HG03175 (cell line): ENCODE measurements at regions not wholly inside any gene's neighbourhood (a gene's known extent, or its start where the extent isn't known, plus 50 kb on each side); places are given as distances from the start of the nearest gene placed in this dataset.
"Not testable (repeated sequence)": the region's sequence is repeated elsewhere in the genome, so short reads cannot be mapped to it uniquely, and the experiment has no call there.

Source experiments
- ATAC-seq: cut with Tn5 transposase; IDR thresholded peaks from one replicate; pipeline ENCODE4 v1.9.1; 2021; ENCODE audit warnings: mild to moderate bottlenecking, moderate library complexity; ENCODE audit not compliant: unreplicated experiment

DNA sequence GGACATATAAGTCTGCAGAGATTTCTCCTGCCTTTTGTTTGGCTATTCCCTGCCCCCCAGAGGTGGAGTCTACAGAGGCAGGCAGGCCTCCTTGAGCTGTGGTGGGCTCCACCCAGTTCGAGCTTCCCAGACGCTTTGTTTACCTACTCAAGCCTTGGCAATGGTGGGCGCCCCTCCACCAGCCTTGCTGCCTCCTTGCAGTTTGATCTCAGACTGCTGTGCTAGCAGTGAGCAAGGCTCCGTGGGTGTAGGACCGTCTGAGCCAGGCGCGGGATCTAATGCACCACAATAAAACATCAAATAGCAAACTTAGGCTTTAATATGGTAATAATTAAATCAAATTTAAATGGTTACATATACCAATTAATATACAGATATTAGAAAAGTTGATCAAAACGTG, 525.4 kb downstream of the RERGL start:
- ATAC-seq = not testable (repeated sequence)

DNA sequence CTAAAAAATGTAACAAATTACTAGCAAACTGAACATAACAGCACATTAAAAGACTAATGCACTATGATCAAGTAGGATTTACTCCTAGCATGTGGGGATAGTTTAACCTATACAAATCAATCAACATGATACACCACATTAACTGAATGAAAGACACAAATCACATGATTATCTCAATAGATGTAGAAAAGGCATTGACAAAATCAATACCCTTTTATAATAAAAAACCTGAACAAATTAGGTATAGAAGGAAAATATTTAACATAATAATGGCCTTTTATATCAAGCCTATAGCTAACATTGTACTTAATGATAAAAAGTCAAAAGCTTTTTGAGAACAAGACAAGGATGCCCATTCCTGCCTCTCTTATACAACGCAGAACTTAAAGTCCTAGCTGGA, 540.0 kb downstream of the RERGL start:
- ATAC-seq = no peak

DNA sequence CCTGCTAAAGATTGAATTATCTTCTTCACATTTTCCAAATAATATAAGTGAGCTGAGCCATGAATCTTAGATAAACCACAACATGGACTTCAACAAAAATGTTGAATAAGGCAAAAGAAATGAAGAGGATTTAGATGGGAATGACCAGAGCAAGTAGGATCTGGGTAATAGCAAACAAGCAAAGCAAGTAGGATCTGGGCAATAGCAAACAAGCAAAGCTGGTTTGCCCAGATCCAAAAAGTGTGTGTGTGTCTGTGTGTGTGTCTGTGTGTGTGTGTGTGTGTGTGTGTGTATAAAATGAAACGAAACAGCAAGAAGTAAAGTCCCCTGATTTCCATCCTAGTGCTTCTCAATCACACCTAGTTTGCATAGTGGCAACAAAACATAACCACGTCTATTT, 549.1 kb downstream of the RERGL start:
- ATAC-seq = no peak

DNA sequence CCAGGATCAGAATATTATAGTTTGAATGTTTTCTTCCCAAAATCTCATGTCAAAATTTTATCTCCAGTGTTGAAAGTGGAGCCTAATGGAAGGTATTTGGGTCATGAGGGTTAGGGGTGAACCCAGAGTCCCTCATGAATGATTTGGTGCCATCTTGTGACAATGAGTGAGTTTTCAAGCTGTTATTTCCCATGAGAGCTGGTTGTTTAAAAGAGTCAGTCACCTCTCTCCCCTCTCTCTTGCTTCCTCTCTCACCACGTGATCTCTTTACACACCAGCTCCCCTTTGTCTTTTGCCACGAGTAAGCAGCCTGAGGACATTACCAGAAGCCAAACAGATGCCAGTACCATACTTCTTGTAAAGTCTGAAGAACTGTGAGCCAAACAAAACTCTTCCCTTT, 561.6 kb downstream of the RERGL start:
- no peak for ATAC-seq

DNA sequence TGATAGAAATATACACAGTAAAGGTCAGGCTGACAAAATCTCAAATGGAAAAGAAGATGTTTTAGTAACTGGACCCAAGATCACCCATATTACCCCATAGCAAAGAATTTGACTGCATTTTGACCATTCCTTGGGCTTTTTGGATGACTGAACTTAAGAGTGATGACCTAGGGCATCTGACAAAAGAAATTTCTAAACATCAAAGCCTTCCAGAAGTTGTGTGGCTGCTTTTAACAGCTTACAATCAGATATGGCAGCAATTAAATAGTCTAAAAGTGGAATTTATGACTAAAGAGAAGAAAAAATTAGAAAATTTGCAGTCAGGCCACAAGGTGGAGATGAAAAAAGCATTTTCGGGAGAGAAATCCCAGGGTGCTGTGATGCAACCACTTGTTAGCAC, 563.0 kb downstream of the RERGL start:
- ATAC-seq = no peak

DNA sequence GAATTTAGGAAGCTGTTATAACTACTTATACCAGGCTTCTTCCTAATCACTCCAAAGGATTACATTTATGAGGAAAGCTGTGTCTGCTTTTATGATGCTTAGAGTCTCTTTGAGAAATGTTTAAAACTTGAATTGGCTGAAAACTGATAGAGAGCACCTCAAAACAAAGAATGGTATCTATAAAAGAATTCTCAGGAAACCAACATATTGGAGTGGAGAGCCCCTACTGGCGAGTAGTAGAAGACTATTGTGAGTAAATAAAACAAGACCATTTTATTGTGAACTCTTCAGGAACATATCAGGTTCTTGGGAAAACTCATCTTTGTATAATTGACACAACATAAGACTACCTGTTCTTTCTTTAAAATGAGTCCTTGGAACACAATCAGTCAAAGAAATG, 578.6 kb downstream of the RERGL start:
- no peak for ATAC-seq

DNA sequence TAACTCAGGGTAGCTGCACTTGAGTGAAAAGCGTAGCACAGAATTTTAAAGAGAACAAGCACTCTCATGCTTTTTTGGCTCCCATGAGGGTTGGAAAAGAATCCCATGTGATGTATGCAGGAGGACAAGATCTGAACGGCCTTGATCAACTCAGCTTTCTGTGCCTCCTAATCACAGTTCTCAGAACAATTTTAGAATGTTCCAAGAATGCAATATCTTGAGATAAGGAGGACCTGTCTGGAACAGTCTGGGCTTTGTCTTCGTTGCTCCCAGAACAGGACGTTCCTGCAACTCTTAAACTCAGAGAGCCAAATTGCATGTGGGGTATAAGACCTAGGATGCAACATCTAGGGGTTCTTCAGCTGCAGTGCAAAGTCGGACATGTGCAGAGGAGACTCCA, 582.7 kb downstream of the RERGL start:
- no peak for ATAC-seq

DNA sequence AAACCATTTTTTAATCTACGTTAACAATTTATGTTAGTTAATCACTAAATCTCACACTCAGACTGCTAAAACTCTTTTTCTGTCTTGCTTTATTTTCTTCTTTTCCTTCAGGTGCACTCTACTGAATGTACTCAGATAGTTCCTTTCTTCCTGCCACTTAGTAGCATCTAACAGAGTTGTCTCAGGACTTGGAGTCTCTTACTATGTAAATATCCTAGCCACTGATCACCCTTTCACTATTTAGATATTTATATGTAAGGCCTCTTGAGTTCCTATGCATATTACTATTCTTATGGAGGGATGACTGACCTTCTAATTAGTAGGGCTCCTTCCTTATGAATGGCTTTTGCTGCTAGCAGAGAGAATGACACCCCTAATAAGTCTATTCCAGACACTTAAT, 586.3 kb downstream of the RERGL start:
- ATAC-seq = no peak

DNA sequence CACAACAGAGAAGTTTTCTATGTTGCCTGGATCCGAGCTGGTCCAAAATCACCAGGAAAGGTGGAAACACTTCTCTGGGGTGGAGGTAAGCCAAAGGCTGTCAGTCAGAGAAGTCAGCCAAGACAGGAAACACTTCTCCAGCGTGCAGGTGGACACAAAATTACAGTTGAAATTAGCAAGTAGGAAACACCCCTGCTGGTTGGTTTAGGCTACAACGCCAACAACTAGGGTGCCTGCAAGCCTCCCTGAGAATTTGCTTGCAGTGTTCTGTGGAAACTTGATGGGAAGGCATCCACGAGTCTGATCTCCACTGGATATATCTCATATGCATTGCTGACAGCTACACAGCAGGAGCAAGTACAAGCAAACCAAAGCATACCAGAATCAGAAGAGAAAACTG, 600.5 kb downstream of the RERGL start:
- no peak for ATAC-seq

DNA sequence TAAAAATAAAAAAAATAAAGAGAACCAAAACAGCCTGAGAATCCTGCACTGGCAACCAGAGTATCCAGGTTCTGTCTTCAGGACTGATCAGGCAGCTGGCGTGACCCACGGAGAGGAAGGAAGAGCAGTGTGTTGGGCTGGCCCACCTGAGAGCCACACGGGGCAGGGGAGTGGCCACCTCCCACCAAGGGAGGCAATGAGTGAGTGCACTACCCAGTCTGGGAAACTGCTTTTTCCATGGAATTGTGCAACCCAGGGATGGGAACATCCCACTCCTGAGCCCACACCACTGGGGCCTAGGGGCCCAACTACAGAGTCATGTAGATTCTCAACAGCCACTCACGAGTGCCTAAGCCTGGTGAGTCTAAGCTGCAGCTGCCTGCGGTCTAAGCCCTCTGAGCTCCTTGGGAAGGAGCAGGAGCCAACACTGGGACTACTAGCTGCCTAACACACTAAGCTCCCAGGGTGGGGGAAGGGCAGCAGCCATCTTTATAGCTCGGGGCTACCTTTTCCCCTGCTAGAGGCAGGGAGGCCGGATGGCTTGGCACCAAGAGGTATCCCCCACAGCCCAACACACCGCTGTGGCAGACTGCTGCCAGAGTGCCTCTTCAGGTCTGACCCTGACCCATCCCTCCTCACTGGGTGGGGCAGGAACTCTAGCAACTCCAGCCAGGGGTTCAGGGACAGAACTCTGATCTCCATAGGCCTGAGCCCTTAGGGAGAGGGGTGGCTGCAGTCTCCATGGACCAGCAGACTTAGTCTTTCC, 610.9 kb downstream of the RERGL start:
- ATAC-seq = no peak

DNA sequence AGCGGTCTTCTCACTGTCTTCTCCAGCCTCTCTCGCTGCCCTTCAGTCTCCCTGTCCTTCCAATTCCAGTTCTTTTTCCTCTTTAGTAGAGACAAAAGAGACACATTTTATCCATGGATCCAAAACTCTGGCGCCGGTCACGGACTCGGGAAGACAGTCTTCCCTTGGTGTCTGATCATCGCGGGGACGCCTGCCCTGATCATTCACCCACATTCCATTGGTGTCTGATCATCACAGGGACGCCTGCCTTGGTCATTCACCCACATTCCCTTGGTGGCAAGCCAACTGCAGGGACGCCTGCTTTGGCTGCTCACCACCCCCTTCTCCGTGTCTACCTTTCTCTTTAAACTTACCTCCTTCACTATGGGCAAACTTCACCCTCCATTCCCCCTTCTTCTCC, 619.5 kb downstream of the RERGL start:
- ATAC-seq = no peak

DNA sequence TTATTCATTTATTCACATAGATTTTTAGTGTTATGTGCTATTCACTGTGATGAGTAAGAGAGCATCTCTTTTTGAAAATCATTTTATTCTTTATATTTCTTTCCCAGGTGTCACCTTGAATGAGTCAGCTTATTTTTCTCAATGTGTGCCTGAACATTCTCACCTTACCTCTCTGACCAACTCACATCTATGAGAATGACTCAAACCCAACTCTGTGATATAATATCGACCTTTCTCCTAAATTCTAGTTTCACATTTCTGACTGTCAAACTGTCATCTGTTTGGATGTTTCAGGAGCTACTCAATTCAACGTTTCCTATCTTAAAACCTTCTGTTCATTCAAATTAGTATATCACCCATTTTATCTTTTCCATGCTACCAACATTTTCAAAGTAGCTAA, 630.8 kb downstream of the RERGL start:
- no peak for ATAC-seq

DNA sequence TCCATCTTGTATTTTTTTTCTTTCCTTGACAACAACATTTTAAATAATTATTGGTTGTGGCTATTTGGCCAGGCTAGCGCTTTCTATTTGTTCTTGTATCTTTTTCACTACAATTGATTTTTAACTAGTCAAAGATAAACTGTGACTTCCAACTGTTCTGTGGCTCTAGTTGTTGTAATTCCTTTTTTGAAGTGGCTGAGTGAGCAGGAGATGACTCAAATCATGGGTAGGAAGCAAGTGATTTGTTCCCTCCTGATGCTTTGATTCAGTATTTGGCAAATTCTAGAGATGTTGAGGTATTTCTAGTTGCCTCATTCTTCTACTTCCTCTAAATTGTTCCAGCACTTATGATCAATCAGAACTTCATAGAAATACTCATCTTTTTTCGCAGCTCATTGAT, 633.5 kb downstream of the RERGL start:
- no peak for ATAC-seq

DNA sequence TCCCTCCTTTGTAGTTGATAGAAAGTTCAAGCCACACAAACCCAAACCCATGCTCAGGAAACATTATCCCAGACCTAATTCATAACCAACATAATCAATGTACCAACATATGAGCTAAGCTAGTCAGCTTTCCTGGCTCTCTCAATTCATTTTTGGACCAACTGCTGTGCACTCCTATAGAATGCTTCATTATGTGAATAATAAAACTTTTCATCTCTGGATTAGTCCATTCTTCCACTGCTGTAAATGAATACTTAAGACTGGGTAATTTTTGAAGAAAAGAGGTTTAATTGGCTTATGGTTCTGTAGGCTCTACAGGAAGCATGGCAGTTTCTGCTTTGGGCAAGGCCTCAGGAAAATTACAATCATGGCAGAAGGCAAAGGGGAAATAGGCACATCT, 651.9 kb downstream of the RERGL start:
- ATAC-seq = no peak

DNA sequence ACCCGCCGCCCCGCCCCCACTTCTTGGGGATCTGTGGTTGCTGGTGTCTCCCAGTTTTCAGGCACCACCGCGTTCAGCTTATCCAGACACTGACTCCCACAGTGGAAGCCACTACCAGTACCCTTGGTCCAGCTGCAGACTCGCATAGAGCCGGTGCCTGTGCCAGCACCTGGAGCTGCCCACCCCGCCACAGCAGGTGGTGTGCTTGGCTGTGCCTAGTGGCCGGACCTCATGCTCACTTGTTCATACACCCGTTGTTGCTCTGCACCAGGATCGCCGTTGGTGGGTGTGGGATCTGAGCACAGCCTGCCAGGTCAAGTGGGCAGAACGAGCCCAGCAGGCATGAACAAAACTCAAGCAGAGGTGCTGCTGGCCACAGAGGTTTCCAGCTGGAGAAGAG, 673.2 kb downstream of the RERGL start:
- no peak for ATAC-seq

DNA sequence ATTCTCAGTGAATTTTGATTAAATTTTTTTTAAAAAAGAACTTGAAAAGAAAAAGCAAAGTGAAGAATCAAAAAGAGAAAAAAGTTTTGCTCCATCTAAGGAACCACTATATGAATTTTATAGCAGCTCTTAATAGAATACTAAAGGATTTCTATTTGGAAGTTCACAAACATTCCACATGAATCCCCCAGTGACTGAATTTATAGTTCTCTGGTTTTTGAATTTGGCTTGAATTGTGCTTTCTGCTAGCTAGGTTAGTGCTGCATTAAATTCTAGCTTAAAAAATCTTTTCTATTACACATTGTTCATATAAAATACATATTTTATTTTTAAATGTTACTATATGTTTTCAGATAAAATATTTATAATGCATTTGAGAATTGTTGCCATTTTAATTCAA, 675.4 kb downstream of the RERGL start:
- no peak for ATAC-seq

DNA sequence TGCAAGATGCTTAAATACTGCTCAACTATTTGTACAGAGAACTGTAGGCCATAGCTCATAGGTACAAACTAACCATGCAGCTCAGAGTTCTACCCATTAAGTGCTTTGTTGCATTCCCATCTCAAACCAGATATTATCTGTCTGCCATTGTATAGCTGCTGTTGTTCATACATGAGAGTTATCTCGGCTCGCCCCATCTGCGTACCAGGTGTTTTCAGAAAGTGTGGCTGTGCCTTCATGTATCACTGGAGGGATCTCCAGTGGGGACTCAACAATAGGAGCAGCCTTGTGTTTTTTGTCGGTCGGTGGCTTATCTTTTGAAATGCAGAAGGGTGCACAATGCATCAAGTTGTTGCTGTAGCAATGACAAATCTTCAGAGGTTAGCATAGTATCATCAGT, 678.3 kb downstream of the RERGL start:
- no peak for ATAC-seq

DNA sequence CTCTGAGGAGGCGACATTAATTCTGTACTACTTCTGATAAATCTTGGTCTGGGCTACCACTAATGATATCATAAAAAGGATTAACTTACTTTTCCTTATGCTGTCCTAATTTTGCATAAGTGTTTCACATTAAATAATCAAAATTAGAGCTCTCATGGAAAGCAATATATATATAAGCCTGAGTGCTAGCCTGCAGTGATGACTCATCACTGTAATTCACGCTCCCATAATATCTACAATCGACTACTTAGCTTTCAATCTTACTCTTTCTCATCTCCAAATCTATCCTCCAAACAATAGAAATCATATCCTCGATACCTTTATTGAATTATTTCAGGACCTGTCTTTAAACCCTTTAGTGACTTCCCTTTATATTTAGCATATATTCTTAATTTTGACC, 701.3 kb downstream of the RERGL start:
- ATAC-seq = no peak

DNA sequence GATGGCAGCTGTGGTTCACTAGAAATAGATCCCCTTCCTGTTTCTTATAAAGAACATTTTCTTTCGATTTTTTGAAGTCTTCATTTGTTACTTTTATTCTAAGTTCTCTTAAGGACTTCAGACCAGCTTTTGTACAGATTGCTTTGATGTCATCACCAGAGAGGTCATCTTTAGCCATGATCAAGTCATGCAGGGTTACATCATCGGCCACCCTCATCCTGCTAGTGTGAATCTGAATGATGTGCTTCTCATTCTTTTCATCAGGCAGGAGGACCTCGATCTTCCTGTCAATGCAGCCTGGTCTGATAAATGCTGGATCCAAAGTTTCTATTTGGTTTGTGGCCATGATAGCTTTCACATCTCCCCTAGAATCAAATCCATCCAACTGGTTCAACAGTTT, 706.7 kb downstream of the RERGL start:
- no peak for ATAC-seq

DNA sequence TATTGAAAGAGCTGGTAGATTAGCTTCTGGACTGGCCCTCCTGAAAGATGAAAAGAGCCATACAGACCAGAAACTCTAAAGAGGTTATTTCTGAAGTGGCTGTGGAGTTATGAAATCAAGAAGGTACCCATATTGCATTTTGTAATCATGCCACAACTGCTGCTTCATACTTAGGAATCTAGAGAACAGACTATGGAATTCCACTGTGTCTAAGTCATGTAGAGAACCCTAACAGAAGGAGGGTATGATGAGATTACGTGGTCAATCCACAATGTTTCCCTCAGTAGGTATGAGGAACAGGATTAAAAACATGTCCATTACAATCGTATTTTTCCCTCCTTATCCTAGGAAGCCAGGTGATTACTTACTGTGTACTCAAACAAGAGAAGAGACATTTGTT, 708.8 kb downstream of the RERGL start:
- no peak for ATAC-seq

DNA sequence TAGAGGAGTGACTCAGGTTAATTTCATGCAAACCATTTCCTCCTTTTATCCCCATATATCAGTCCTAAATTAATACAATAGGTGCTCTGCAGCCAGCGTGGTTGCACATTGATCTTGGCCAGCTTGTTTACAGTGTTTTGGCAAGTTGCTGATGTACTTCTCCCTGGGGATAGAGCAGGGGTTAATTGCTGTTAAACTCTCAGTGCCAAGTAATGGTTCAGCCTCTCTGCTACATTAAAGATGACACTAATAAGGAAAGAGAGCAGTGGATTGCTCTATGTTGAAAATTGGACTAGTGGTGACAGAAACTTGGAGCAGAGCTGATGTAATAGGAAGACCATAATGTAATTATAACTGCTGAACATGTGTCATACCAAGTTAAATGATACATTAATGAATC, 717.5 kb downstream of the RERGL start:
- no peak for ATAC-seq

DNA sequence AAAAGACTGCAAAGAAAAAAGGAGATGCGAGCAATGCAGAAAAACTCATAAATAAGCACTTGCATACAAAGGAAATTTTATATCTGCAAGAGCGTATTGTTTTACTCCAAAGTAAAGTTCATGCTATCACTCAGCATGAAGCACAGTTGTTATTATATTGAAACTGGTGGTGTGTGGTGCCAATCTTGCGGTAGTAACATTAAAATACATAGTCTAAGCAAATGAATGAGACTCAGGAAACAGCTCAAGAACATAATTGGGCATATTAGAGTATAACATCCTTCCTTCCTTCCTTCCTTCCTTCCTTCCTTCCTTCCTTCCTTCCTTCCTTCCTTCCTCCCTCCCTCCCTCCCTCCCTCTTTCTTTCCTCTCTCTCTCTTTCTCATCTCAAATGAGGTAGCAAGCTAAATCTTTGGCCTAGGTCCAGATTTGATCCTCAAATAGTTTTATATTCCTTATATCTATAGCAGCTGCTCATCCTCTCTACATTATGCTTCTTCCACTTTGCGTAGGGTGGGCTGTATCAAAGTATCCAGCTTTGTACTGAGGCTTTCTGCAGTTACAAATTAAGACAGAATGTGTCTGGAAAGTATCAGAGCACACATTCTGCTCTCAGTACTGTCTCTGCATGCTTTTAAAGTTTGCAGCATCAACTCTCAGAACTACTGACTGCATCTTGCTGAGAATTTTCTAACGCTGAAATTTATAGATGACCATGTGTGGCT, 718.3 kb downstream of the RERGL start:
- no peak for ATAC-seq

DNA sequence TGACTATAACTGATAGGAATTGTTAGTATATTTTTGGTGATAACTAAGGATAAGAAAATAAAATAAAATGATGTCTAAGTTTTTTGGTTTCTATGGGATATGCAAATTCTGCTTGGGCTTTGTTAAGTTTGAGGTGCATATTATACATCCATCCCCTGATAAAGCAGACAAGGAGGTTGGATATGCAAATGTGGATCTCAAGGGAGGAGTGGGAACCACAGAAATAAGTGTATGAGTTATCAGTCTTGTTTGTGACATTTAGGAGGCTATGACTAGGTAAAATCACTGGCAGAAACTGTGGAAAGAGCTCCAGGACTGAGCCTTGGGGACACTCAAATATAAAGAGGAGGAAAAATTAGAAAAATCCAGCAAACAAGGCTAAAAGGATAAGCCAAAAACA, 719.4 kb downstream of the RERGL start:
- no peak for ATAC-seq
